Loucy (cell line): ENCODE measurements at regions not wholly inside any gene's neighbourhood (a gene's known extent, or its start where the extent isn't known, plus 50 kb on each side); places are given as distances from the start of the nearest gene placed in this dataset.
"Not testable (repeated sequence)": the region's sequence is repeated elsewhere in the genome, so short reads cannot be mapped to it uniquely, and the experiment has no call there.

Experiments used
- H2AFZ ChIP-seq: fragments of 200-600 bp; sonication (generic); 2 replicates; pipeline ENCODE4 v1.6.0; 2016; ENCODE audit warnings: antibody characterized with exemption, mild to moderate bottlenecking, low read length, moderate library complexity
- H3F3A ChIP-seq: fragments of 200-600 bp; 2 replicates; pipeline ENCODE4 v1.6.0; 2016; ENCODE audit warnings: antibody characterized with exemption, low read depth, mild to moderate bottlenecking
- H3K27me3 ChIP-seq: fragments of 200-600 bp; sonication (generic); 2 replicates; pipeline ENCODE4 v1.6.1; 2014; ENCODE audit warnings: low read length, mild to moderate bottlenecking; ENCODE audit not compliant: insufficient read depth, poor library complexity, severe bottlenecking
- H3K36me3 ChIP-seq: fragments of 200-600 bp; sonication (generic); 2 replicates; pipeline ENCODE4 v1.6.1; 2016; ENCODE audit warnings: low read length; ENCODE audit not compliant: insufficient read depth
- H3K4me1 ChIP-seq: fragments of 200-600 bp; sonication (generic); 2 replicates; pipeline ENCODE4 v1.5.1; 2014; ENCODE audit warnings: low read length, mild to moderate bottlenecking; ENCODE audit not compliant: insufficient read depth, poor library complexity, severe bottlenecking
- H3K4me2 ChIP-seq: fragments of 200-600 bp; sonication (generic); 2 replicates; pipeline ENCODE4 v1.6.0; 2014; ENCODE audit warnings: antibody characterized with exemption, low read length, low read depth, mild to moderate bottlenecking; ENCODE audit not compliant: poor library complexity, severe bottlenecking
- H3K4me3 ChIP-seq: fragments of 200-600 bp; sonication (generic); 2 replicates; pipeline ENCODE4 v1.5.1; 2014; ENCODE audit warnings: low read length, mild to moderate bottlenecking, mixed read lengths; ENCODE audit not compliant: poor library complexity, severe bottlenecking
- H3K79me2 ChIP-seq: fragments of 200-600 bp; sonication (generic); 2 replicates; pipeline ENCODE4 v1.6.1; 2014; ENCODE audit warnings: low read length; ENCODE audit not compliant: insufficient read depth
- H3K9ac ChIP-seq: fragments of 200-600 bp; sonication (generic); 2 replicates; pipeline ENCODE4 v1.6.0; 2014; ENCODE audit warnings: mild to moderate bottlenecking, low read depth, low read length, moderate library complexity; ENCODE audit not compliant: poor library complexity, severe bottlenecking
- H3K9me2 ChIP-seq: fragments of 200-600 bp; sonication (generic); replicated peaks from 2 replicates; pipeline ENCODE4 v1.6.1; 2016; ENCODE audit warnings: low read depth, low read length, mixed read lengths
- H3K9me3 ChIP-seq: fragments of 200-600 bp; sonication (generic); 2 replicates; pipeline ENCODE4 v1.6.1; 2014; ENCODE audit warnings: mild to moderate bottlenecking, antibody characterized with exemption, low read length, low read depth; ENCODE audit not compliant: insufficient read depth
- H4K20me1 ChIP-seq: fragments of 200-600 bp; sonication (generic); 2 replicates; pipeline ENCODE4 v1.6.0; 2014; ENCODE audit warnings: antibody characterized with exemption, low read length, mild to moderate bottlenecking; ENCODE audit not compliant: insufficient read depth, poor library complexity, severe bottlenecking
- CTCF ChIP-seq: fragments of 200-600 bp; sonication (generic); conservative IDR thresholded peaks from 2 replicates; pipeline ENCODE4 v1.5.1; 2014; ENCODE audit warnings: mild to moderate bottlenecking, antibody characterized with exemption, low read length
- EZH2phosphoT487 ChIP-seq: fragments of 200-600 bp; IDR thresholded peaks from 2 replicates; pipeline ENCODE4 v1.6.1; 2018; ENCODE audit warnings: antibody characterized with exemption, mild to moderate bottlenecking, moderate library complexity, borderline replicate concordance

GRCh38 chr6:8837343-8837742 is 402.0 kb upstream of the SLC35B3 start:
- Histone ChIP-seq H3K4me3 (no peak overlapping the region), H3K9me3 (no peaks in the 10 kb centered on the region), H3K4me1 (no peaks in the 10 kb centered on the region), H3K79me2 (no peaks in the 10 kb centered on the region), H2AFZ (no peak overlapping the region), H3K4me2 (no peak overlapping the region), H3K9me2 (no peaks in the 10 kb centered on the region), H3K36me3 (no peaks in the 10 kb centered on the region), H3F3A (no peaks in the 10 kb centered on the region), H3K9ac (no peak overlapping the region), H3K27me3 (no peaks in the 10 kb centered on the region), H4K20me1 (no peaks in the 10 kb centered on the region)
- no peak for TF ChIP-seq EZH2phosphoT487
- no peak for TF ChIP-seq CTCF

- H3K36me3 ChIP-seq, H3K27me3 ChIP-seq: not testable (repeated sequence)
Measured at GRCh38 chr6:8832695-8833094, 397.4 kb upstream of the SLC35B3 start.

GRCh38 chr6:8831366-8832152 is 396.2 kb upstream of the SLC35B3 start:
- H3K4me1 ChIP-seq: no peaks in the 10 kb centered on the region
- no peaks in the 10 kb centered on the region for H3F3A ChIP-seq
- no peaks in the 10 kb centered on the region for H3K36me3 ChIP-seq
- TF ChIP-seq EZH2phosphoT487 (no peak), CTCF (no peak)
- no peak overlapping the region for H3K4me2 ChIP-seq
- no peaks in the 10 kb centered on the region for H4K20me1 ChIP-seq
- H3K79me2 ChIP-seq: no peaks in the 10 kb centered on the region
- no peaks in the 10 kb centered on the region for H3K9me3 ChIP-seq
- H3K4me3 ChIP-seq: no peak overlapping the region
- no peaks in the 10 kb centered on the region for H3K27me3 ChIP-seq
- no peaks in the 10 kb centered on the region for H3K9me2 ChIP-seq
- H2AFZ ChIP-seq: no peak overlapping the region
- no peak overlapping the region for H3K9ac ChIP-seq

More at GRCh38 chr6:8832695-8833094, 397.4 kb upstream of the SLC35B3 start:
- not testable (repeated sequence) for H3K9me3 ChIP-seq, H3K4me2 ChIP-seq, H2AFZ ChIP-seq, H3K9me2 ChIP-seq, H3K9ac ChIP-seq, H3F3A ChIP-seq, H3K79me2 ChIP-seq, H3K4me3 ChIP-seq, H3K4me1 ChIP-seq, H4K20me1 ChIP-seq

GRCh38 chr6:8830794-8831193 is 395.4 kb upstream of the SLC35B3 start:
- no peaks in the 10 kb centered on the region for H3K9me3 ChIP-seq
- no peak overlapping the region for H3K4me2 ChIP-seq
- TF ChIP-seq EZH2phosphoT487 (no peak), CTCF (no peak)
- H3K36me3 ChIP-seq: no peaks in the 10 kb centered on the region
- H3K27me3 ChIP-seq: no peaks in the 10 kb centered on the region
- no peak overlapping the region for H3K4me3 ChIP-seq
- no peaks in the 10 kb centered on the region for H3K9me2 ChIP-seq
- H4K20me1 ChIP-seq: no peaks in the 10 kb centered on the region
- no peaks in the 10 kb centered on the region for H3K79me2 ChIP-seq
- H3K9ac ChIP-seq: no peak overlapping the region
- H2AFZ ChIP-seq: no peak overlapping the region
- H3F3A ChIP-seq: no peaks in the 10 kb centered on the region
- no peaks in the 10 kb centered on the region for H3K4me1 ChIP-seq
